ENCODE measurements at regions not wholly inside any gene's neighbourhood (a gene's known extent, or its start where the extent isn't known, plus 50 kb on each side); places are given as distances from the start of the nearest gene placed in this dataset.

- no peak overlapping the region for H3K27ac ChIP-seq (ENCODE audit: low read depth, low read length)
- H3K9me3 ChIP-seq (ENCODE audit: low read length) = no peaks in the 10 kb centered on the region
- H3K27me3 ChIP-seq (ENCODE audit: control insufficient read depth in 1 of 2, insufficient read depth in 2 of 2, low read length in 2 of 2) = no peaks in the 10 kb centered on the region
- peaks cover 9% of the 10 kb centered on the region for H3K4me1 ChIP-seq (ENCODE audit: insufficient read depth, low read length)
- H3K36me3 ChIP-seq (ENCODE audit: insufficient read depth, low read length) = no peaks in the 10 kb centered on the region
- no peak overlapping the region for H3K9ac ChIP-seq (ENCODE audit: low read length)
- H3K4me3 ChIP-seq (ENCODE audit: low read depth in 1 of 2, low read length in 2 of 2) = no peak overlapping the region
These were observed 147.9 kb downstream of the B3GNT2 start for GRCh38 chr2:62343636-62344337.

DNA sequence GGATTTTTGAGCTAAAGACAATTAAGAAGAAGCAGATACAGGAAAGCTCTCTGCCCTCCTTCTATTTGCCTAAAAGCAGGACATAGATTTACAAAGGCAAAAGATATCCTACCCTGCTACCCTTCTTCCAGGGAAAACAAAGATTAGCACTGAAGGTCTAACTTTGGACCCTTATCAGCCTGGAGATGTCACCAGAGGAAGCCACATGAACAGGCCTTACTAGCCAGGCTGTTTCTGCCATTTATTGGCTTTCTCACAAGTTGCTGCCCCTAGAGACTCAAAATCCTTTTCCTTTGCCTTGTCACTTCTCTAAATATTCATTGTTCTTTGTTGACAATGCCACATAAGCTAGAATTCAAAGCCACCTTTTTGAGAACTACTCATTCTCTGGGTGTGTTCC is 147.3 kb downstream of the B3GNT2 start:
- Histone ChIP-seq H3K4me1 (ENCODE audit: insufficient read depth, low read length) (peaks cover 9% of the 10 kb centered on the region), H3K9ac (ENCODE audit: low read length) (no peak overlapping the region), H3K27ac (ENCODE audit: low read depth, low read length) (no peak overlapping the region), H3K9me3 (ENCODE audit: low read length) (no peaks in the 10 kb centered on the region), H3K36me3 (ENCODE audit: insufficient read depth, low read length) (no peaks in the 10 kb centered on the region), H3K4me3 (ENCODE audit: low read depth in 1 of 2, low read length in 2 of 2) (no peak overlapping the region), H3K27me3 (ENCODE audit: control insufficient read depth in 1 of 2, insufficient read depth in 2 of 2, low read length in 2 of 2) (no peaks in the 10 kb centered on the region)

- H3K36me3 ChIP-seq (ENCODE audit: insufficient read depth, low read length) = no peaks in the 10 kb centered on the region
- H3K9me3 ChIP-seq (ENCODE audit: low read length) = no peaks in the 10 kb centered on the region
- H3K27me3 ChIP-seq (ENCODE audit: control insufficient read depth in 1 of 2, insufficient read depth in 2 of 2, low read length in 2 of 2) = no peaks in the 10 kb centered on the region
- H3K4me3 ChIP-seq (ENCODE audit: low read depth in 1 of 2, low read length in 2 of 2) = no peak overlapping the region
- H3K9ac ChIP-seq (ENCODE audit: low read length) = no peak overlapping the region
- no peak overlapping the region for H3K27ac ChIP-seq (ENCODE audit: low read depth, low read length)
- H3K4me1 ChIP-seq (ENCODE audit: insufficient read depth, low read length) = peaks cover 9% of the 10 kb centered on the region
These were observed 145.1 kb downstream of the B3GNT2 start for GRCh38 chr2:62340994-62341484.

DNA sequence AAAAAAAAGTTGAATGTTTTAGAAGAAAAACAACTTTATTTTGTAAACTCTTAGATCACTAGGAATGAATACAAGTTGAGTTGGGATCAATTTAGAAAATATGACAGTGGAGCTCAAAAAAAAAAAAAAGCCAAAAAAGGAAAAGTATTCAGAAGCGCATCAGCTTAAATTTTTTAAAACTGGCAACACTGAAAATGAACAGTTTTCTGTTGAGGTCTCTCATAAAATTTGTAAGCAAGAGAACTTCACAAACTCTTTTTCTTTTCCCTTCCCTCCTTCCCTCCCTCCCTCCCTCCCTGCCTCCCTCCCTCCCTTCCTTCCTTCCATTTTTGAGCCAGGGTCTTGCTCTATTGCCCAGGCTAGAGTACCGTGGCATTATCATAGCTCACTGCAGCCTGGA is 143.9 kb downstream of the B3GNT2 start:
- Histone ChIP-seq H3K36me3 (ENCODE audit: insufficient read depth, low read length) (no peaks in the 10 kb centered on the region), H3K27ac (ENCODE audit: low read depth, low read length) (no peak overlapping the region), H3K27me3 (ENCODE audit: control insufficient read depth in 1 of 2, insufficient read depth in 2 of 2, low read length in 2 of 2) (no peaks in the 10 kb centered on the region), H3K9ac (ENCODE audit: low read length) (no peak overlapping the region), H3K4me3 (ENCODE audit: low read depth in 1 of 2, low read length in 2 of 2) (no peak overlapping the region), H3K4me1 (ENCODE audit: insufficient read depth, low read length) (peaks cover 9% of the 10 kb centered on the region), H3K9me3 (ENCODE audit: low read length) (no peaks in the 10 kb centered on the region)

DNA sequence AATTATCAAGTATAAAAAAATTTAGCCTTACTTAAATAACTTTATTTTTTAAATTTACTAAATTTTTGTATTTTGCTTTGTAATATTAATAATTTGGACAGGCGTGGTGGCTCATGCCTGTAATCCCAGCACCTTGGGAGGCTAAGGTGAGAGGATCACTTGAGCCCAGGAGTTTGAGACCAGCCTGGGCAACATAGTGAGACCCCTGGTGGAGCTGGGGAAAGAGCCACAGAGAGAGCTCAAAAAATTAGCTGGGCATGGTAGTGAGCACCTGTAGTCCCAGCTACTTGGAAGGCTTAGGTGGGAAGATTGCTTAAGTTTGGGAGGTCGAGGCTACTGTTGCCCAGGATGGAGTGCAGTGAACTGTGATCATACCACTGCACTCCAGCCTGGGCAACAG is 143.5 kb downstream of the B3GNT2 start:
- Histone ChIP-seq H3K9me3 (ENCODE audit: low read length) (no peaks in the 10 kb centered on the region), H3K27me3 (ENCODE audit: control insufficient read depth in 1 of 2, insufficient read depth in 2 of 2, low read length in 2 of 2) (no peaks in the 10 kb centered on the region), H3K9ac (ENCODE audit: low read length) (no peak overlapping the region), H3K4me1 (ENCODE audit: insufficient read depth, low read length) (peaks cover 9% of the 10 kb centered on the region), H3K4me3 (ENCODE audit: low read depth in 1 of 2, low read length in 2 of 2) (no peak overlapping the region), H3K36me3 (ENCODE audit: insufficient read depth, low read length) (no peaks in the 10 kb centered on the region), H3K27ac (ENCODE audit: low read depth, low read length) (no peak overlapping the region)

- Histone ChIP-seq H3K27me3 (ENCODE audit: control insufficient read depth in 1 of 2, insufficient read depth in 2 of 2, low read length in 2 of 2) (no peaks in the 10 kb centered on the region), H3K27ac (ENCODE audit: low read depth, low read length) (no peak overlapping the region)
These were observed 142.2 kb downstream of the B3GNT2 start for GRCh38 chr2:62338111-62338510.

GRCh38 chr2:62337403-62337802 is 141.5 kb downstream of the B3GNT2 start:
- no peak overlapping the region for H3K27ac ChIP-seq (ENCODE audit: low read depth, low read length)

More at GRCh38 chr2:62338111-62338510, 142.2 kb downstream of the B3GNT2 start:
- Histone ChIP-seq H3K9me3 (ENCODE audit: low read length) (no peaks in the 10 kb centered on the region), H3K9ac (ENCODE audit: low read length) (no peak overlapping the region), H3K36me3 (ENCODE audit: insufficient read depth, low read length) (no peaks in the 10 kb centered on the region), H3K4me1 (ENCODE audit: insufficient read depth, low read length) (peaks cover 9% of the 10 kb centered on the region), H3K4me3 (ENCODE audit: low read depth in 1 of 2, low read length in 2 of 2) (no peak overlapping the region)

DNA sequence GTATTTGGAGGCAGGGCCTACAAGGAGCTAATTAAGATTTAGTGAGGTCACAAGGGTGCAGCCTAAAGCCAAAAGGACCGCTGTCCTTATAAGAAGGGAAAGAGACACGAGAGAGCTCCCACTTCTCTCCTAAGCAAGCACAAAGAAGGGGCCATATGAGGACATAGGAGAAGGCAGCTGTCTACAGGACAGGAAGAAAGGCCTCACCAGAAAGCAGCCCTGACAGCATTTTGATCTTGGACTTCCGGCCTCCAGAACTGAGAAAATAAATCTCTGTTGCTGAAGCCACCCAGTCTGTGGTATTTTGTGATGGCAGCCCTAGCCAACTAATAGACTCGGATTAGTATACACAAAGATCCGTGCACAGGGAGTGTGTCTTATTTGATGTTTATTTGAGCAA is 139.7 kb downstream of the B3GNT2 start:
- Histone ChIP-seq H3K9ac (ENCODE audit: low read length) (no peak overlapping the region), H3K4me1 (ENCODE audit: insufficient read depth, low read length) (no peaks in the 10 kb centered on the region), H3K27me3 (ENCODE audit: control insufficient read depth in 1 of 2, insufficient read depth in 2 of 2, low read length in 2 of 2) (no peaks in the 10 kb centered on the region), H3K36me3 (ENCODE audit: insufficient read depth, low read length) (no peaks in the 10 kb centered on the region), H3K27ac (ENCODE audit: low read depth, low read length) (no peak overlapping the region), H3K4me3 (ENCODE audit: low read depth in 1 of 2, low read length in 2 of 2) (no peak overlapping the region), H3K9me3 (ENCODE audit: low read length) (no peaks in the 10 kb centered on the region)

More at GRCh38 chr2:62337403-62337802, 141.5 kb downstream of the B3GNT2 start:
- H3K36me3 ChIP-seq (ENCODE audit: insufficient read depth, low read length) = no peaks in the 10 kb centered on the region
- H3K9ac ChIP-seq (ENCODE audit: low read length) = no peak overlapping the region
- peaks cover 9% of the 10 kb centered on the region for H3K4me1 ChIP-seq (ENCODE audit: insufficient read depth, low read length)
- H3K27me3 ChIP-seq (ENCODE audit: control insufficient read depth in 1 of 2, insufficient read depth in 2 of 2, low read length in 2 of 2) = no peaks in the 10 kb centered on the region
- no peaks in the 10 kb centered on the region for H3K9me3 ChIP-seq (ENCODE audit: low read length)
- no peak overlapping the region for H3K4me3 ChIP-seq (ENCODE audit: low read depth in 1 of 2, low read length in 2 of 2)

- Histone ChIP-seq H3K9ac (ENCODE audit: low read length) (no peak overlapping the region), H3K4me3 (ENCODE audit: low read depth in 1 of 2, low read length in 2 of 2) (no peak overlapping the region), H3K9me3 (ENCODE audit: low read length) (no peaks in the 10 kb centered on the region), H3K36me3 (ENCODE audit: insufficient read depth, low read length) (no peaks in the 10 kb centered on the region), H3K4me1 (ENCODE audit: insufficient read depth, low read length) (no peaks in the 10 kb centered on the region), H3K27me3 (ENCODE audit: control insufficient read depth in 1 of 2, insufficient read depth in 2 of 2, low read length in 2 of 2) (no peaks in the 10 kb centered on the region), H3K27ac (ENCODE audit: low read depth, low read length) (no peak overlapping the region)
These were observed 138.6 kb downstream of the B3GNT2 start for GRCh38 chr2:62334440-62335058.

GRCh38 chr2:62334009-62334408 is 138.1 kb downstream of the B3GNT2 start:
- Histone ChIP-seq H3K9me3 (ENCODE audit: low read length) (no peaks in the 10 kb centered on the region), H3K4me1 (ENCODE audit: insufficient read depth, low read length) (no peaks in the 10 kb centered on the region), H3K27me3 (ENCODE audit: control insufficient read depth in 1 of 2, insufficient read depth in 2 of 2, low read length in 2 of 2) (no peaks in the 10 kb centered on the region), H3K9ac (ENCODE audit: low read length) (no peak overlapping the region), H3K4me3 (ENCODE audit: low read depth in 1 of 2, low read length in 2 of 2) (no peak overlapping the region), H3K27ac (ENCODE audit: low read depth, low read length) (no peak overlapping the region), H3K36me3 (ENCODE audit: insufficient read depth, low read length) (no peaks in the 10 kb centered on the region)

DNA sequence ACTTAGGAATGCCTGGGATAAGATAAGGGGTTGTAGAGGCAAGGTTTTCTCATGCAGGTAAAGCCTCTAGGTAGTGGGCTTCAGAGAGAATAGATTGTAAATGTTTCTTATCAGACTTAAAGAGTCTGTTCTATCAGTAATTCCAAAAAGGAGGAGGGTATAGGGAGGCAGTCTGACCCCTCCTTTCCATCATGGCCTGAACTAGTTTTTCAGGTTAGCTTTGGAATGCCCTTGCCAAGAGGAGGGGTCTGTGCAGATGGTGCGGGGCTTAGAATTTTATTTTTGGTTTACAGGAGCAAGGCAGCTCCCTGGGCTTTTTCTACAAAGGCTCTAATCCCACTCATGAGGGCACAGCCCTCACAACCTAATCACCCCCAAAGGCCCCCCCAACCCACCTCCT is 135.0 kb downstream of the B3GNT2 start:
- H3K27ac ChIP-seq (ENCODE audit: low read depth, low read length) = no peak overlapping the region
- no peaks in the 10 kb centered on the region for H3K36me3 ChIP-seq (ENCODE audit: insufficient read depth, low read length)
- no peaks in the 10 kb centered on the region for H3K4me1 ChIP-seq (ENCODE audit: insufficient read depth, low read length)
- no peaks in the 10 kb centered on the region for H3K9me3 ChIP-seq (ENCODE audit: low read length)
- H3K4me3 ChIP-seq (ENCODE audit: low read depth in 1 of 2, low read length in 2 of 2) = no peak overlapping the region
- no peaks in the 10 kb centered on the region for H3K27me3 ChIP-seq (ENCODE audit: control insufficient read depth in 1 of 2, insufficient read depth in 2 of 2, low read length in 2 of 2)
- H3K9ac ChIP-seq (ENCODE audit: low read length) = no peak overlapping the region

DNA sequence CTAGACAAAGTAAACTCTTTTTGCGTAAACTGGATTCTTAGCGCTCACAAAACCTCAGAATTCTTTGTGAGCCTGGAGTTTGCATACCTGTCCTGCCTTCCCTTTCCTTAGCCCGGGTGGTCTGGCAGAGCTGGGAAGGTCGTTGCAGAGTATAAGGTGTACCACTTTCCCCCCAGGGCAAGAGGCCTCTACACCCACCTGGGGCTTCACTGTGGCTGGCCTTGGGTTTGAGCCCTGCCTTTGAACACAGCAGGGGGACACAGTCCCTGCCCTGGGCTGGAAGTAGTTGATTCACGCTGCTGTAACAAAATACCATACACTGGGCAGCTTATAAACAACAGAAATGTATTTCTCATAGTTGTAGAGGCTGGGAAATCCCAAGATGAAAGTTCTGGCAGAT is 133.9 kb downstream of the B3GNT2 start:
- no peak overlapping the region for H3K4me3 ChIP-seq (ENCODE audit: low read depth in 1 of 2, low read length in 2 of 2)
- no peaks in the 10 kb centered on the region for H3K4me1 ChIP-seq (ENCODE audit: insufficient read depth, low read length)
- peaks cover 5% of the 10 kb centered on the region for H3K9me3 ChIP-seq (ENCODE audit: low read length)
- H3K9ac ChIP-seq (ENCODE audit: low read length) = no peak overlapping the region
- no peaks in the 10 kb centered on the region for H3K36me3 ChIP-seq (ENCODE audit: insufficient read depth, low read length)
- no peak overlapping the region for H3K27ac ChIP-seq (ENCODE audit: low read depth, low read length)
- no peaks in the 10 kb centered on the region for H3K27me3 ChIP-seq (ENCODE audit: control insufficient read depth in 1 of 2, insufficient read depth in 2 of 2, low read length in 2 of 2)

Measured in muscle layer of colon (tissue), 2 donors.